HEK293 (cell line): ENCODE measurements at regions not wholly inside any gene's neighbourhood (a gene's known extent, or its start where the extent isn't known, plus 50 kb on each side); places are given as distances from the start of the nearest gene placed in this dataset.

Experiments
- CTCF ChIA-PET: fragments of 350-600 bp; formaldehyde crosslinking; extraction: SDS; loops from one replicate; lab custom pipeline; 2021; ENCODE audit warnings: antibody characterized with exemption; lab: Yijun Ruan, JAX
- POLR2A ChIA-PET: fragments of 300-600 bp; formaldehyde crosslinking; extraction: SDS; loops from one replicate; lab custom pipeline; 2020; ENCODE audit warnings: antibody characterized with exemption, inconsistent platforms; lab: Yijun Ruan, JAX
- H3K27ac ChIP-seq: fragments of 200-500 bp; sonication (Bioruptor generic); 2 replicates; pipeline ENCODE4 v1.5.1; 2014; ENCODE audit warnings: low read depth, low read length, control low read depth, inconsistent platforms; ENCODE audit errors: extremely low read depth
- H3K36me3 ChIP-seq, 2 experiments: fragments of 200-500 bp in 1 of 2; sonication (Bioruptor generic) in 1 of 2; 1 replicate in 1 of 2; 2 replicates in 1 of 2; pipeline ENCODE4 v1.5.1; 2014 to 2017; ENCODE audit warnings: inconsistent platforms in 2 of 2, low read length in 2 of 2; ENCODE audit not compliant: control insufficient read depth in 2 of 2, insufficient read depth in 1 of 2
- H3K4me1 ChIP-seq: fragments of 200-500 bp; sonication (Bioruptor generic); 2 replicates; pipeline ENCODE4 v1.5.1; 2014; ENCODE audit warnings: mild to moderate bottlenecking, low read length, inconsistent platforms; ENCODE audit not compliant: control insufficient read depth, insufficient read depth
- H3K4me3 ChIP-seq: 2 replicates; pipeline ENCODE4 v1.5.1; 2011; ENCODE audit warnings: low read depth, mild to moderate bottlenecking, control low read depth, low read length, moderate library complexity
- H3K9me3 ChIP-seq: fragments of 200-500 bp; sonication (Bioruptor generic); 2 replicates; pipeline ENCODE4 v1.5.1; 2014; ENCODE audit warnings: low read depth, low read length, inconsistent platforms; ENCODE audit not compliant: control insufficient read depth, insufficient read depth
- MZF1 ChIP-seq: fragments of 450-650 bp; formaldehyde crosslinking; IDR thresholded peaks from 2 replicates; pipeline ENCODE4 v1.5.1; 2017; ENCODE audit warnings: missing biosample characterization, missing genetic modification characterization, borderline replicate concordance
- ZBTB21 ChIP-seq: fragments of 450-650 bp; formaldehyde crosslinking; IDR thresholded peaks from 2 replicates; pipeline ENCODE4 v1.5.1; 2017; ENCODE audit warnings: missing biosample characterization, missing genetic modification characterization
- ZBTB6 ChIP-seq: fragments of 450-650 bp; formaldehyde crosslinking; IDR thresholded peaks from 2 replicates; pipeline ENCODE4 v1.5.1; 2017; ENCODE audit warnings: missing biosample characterization, missing genetic modification characterization
- ZFP3 ChIP-seq: fragments of 450-650 bp; formaldehyde crosslinking; IDR thresholded peaks from 2 replicates; pipeline ENCODE4 v1.5.1; 2016; ENCODE audit warnings: low read depth, missing biosample characterization, missing genetic modification characterization
- ZFP41 ChIP-seq: fragments of 450-650 bp; formaldehyde crosslinking; IDR thresholded peaks from 2 replicates; pipeline ENCODE4 v1.5.1; 2016; ENCODE audit warnings: missing biosample characterization, missing genetic modification characterization, borderline replicate concordance
- ZIC2 ChIP-seq: fragments of 450-650 bp; formaldehyde crosslinking; IDR thresholded peaks from 2 replicates; pipeline ENCODE4 v1.5.1; 2016; ENCODE audit warnings: missing biosample characterization, missing genetic modification characterization
- ZNF19 ChIP-seq: fragments of 450-650 bp; formaldehyde crosslinking; IDR thresholded peaks from 2 replicates; pipeline ENCODE4; 2016; ENCODE audit warnings: missing biosample characterization, missing genetic modification characterization, low read depth
- ZNF23 ChIP-seq: fragments of 450-650 bp; formaldehyde crosslinking; IDR thresholded peaks from 2 replicates; pipeline ENCODE4 v1.5.1; 2016; ENCODE audit warnings: missing biosample characterization, missing genetic modification characterization, borderline replicate concordance
- ZNF266 ChIP-seq: fragments of 450-650 bp; formaldehyde crosslinking; IDR thresholded peaks from 2 replicates; pipeline ENCODE4 v1.5.1; 2016; ENCODE audit warnings: missing biosample characterization, missing genetic modification characterization, low read depth
- ZNF274 ChIP-seq, 2 experiments: fragments of 200-500 bp in 1 of 2; fragments of 450-650 bp in 1 of 2; sonication (Bioruptor generic) in 1 of 2; formaldehyde crosslinking in 1 of 2; IDR thresholded peaks; 2 replicates each; pipeline versions ENCODE4 v1.5.1 to v1.6.1; 2014 to 2016; ENCODE audit warnings: borderline replicate concordance in 1 of 2, inconsistent platforms in 1 of 2, low read length in 1 of 2, missing biosample characterization in 1 of 2, missing genetic modification characterization in 1 of 2
- ZNF311 ChIP-seq: fragments of 450-650 bp; formaldehyde crosslinking; IDR thresholded peaks from 2 replicates; pipeline ENCODE4 v1.5.1; 2017; ENCODE audit warnings: missing biosample characterization, missing genetic modification characterization, borderline replicate concordance
- ZNF324 ChIP-seq: fragments of 450-650 bp; formaldehyde crosslinking; IDR thresholded peaks from 2 replicates; pipeline ENCODE4 v1.5.1; 2016; ENCODE audit warnings: missing biosample characterization, missing genetic modification characterization
- ZNF341 ChIP-seq: fragments of 450-650 bp; formaldehyde crosslinking; IDR thresholded peaks from 2 replicates; pipeline ENCODE4; 2016; ENCODE audit warnings: low read depth, missing biosample characterization, missing genetic modification characterization
- ZNF48 ChIP-seq: fragments of 450-650 bp; formaldehyde crosslinking; IDR thresholded peaks from 2 replicates; pipeline ENCODE4 v1.5.1; 2016; ENCODE audit warnings: missing biosample characterization, missing genetic modification characterization
- ZNF501 ChIP-seq: fragments of 450-650 bp; formaldehyde crosslinking; IDR thresholded peaks from 2 replicates; pipeline ENCODE4 v1.5.1; 2016; ENCODE audit warnings: missing biosample characterization, missing genetic modification characterization
- ZNF510 ChIP-seq: fragments of 450-650 bp; formaldehyde crosslinking; IDR thresholded peaks from 2 replicates; pipeline ENCODE4 v1.5.1; 2018; ENCODE audit warnings: mild to moderate bottlenecking, missing genetic modification characterization, missing biosample characterization; ENCODE audit not compliant: insufficient replicate concordance
- ZNF610 ChIP-seq: fragments of 450-650 bp; formaldehyde crosslinking; IDR thresholded peaks from 2 replicates; pipeline ENCODE4 v1.5.1; 2016; ENCODE audit warnings: missing biosample characterization, missing genetic modification characterization, borderline replicate concordance
- ZNF621 ChIP-seq: fragments of 450-650 bp; formaldehyde crosslinking; IDR thresholded peaks from 2 replicates; pipeline ENCODE4 v1.5.1; 2017; ENCODE audit warnings: missing biosample characterization, missing genetic modification characterization
- ZNF629 ChIP-seq: fragments of 450-650 bp; formaldehyde crosslinking; IDR thresholded peaks from 2 replicates; pipeline ENCODE4 v1.5.1; 2017; ENCODE audit warnings: missing biosample characterization, missing genetic modification characterization
- ZNF660 ChIP-seq: fragments of 450-650 bp; IDR thresholded peaks from 2 replicates; pipeline ENCODE4 v1.5.1; 2018; ENCODE audit warnings: missing biosample characterization, mild to moderate bottlenecking, missing genetic modification characterization
- ZNF692 ChIP-seq: fragments of 450-650 bp; formaldehyde crosslinking; IDR thresholded peaks from 2 replicates; pipeline ENCODE4 v1.5.1; 2016; ENCODE audit warnings: missing biosample characterization, missing genetic modification characterization
- ZSCAN30 ChIP-seq: fragments of 450-650 bp; IDR thresholded peaks from 2 replicates; pipeline ENCODE4 v1.5.1; 2018; ENCODE audit warnings: missing biosample characterization, mild to moderate bottlenecking, missing genetic modification characterization, moderate library complexity

GRCh38 chr7:25553580-25554291 lies 325.4 kb upstream of the NPVF start (continued):
- no peak for TF ChIP-seq ZIC2 (tag by site-specific recombination)
- no peak for TF ChIP-seq ZBTB21 (tag by site-specific recombination)
- TF ChIP-seq ZNF510 (tag by site-specific recombination), result no peak
- no peak for TF ChIP-seq ZNF610 (tag by site-specific recombination)
- TF ChIP-seq ZBTB6 (tag by site-specific recombination), result no peak
- no peak for TF ChIP-seq ZNF274 (IDR thresholded peaks at IDR 0.05; ENCODE audit: low read length)
- no peak for TF ChIP-seq ZNF274 (tag by site-specific recombination; IDR thresholded peaks at IDR 0.05; ENCODE audit: borderline replicate concordance)

GRCh38 chr7:25557379-25557917 lies 329.2 kb upstream of the NPVF start:
- no peak overlapping the region for H3K4me3 ChIP-seq
- POLR2A ChIA-PET, result no interaction called here
- H3K36me3 ChIP-seq, result no peaks in the 10 kb centered on the region
- no peaks in the 10 kb centered on the region for H3K4me1 ChIP-seq
- H3K9me3 ChIP-seq, result no peaks in the 10 kb centered on the region
- no peak for TF ChIP-seq ZNF629 (tag by site-specific recombination)
- TF ChIP-seq ZNF341 (tag by site-specific recombination), result no peak
- no peak for TF ChIP-seq ZNF501 (tag by site-specific recombination)
- TF ChIP-seq ZNF510 (tag by site-specific recombination), result no peak
- TF ChIP-seq ZNF621 (tag by site-specific recombination), result no peak
- TF ChIP-seq ZFP3 (tag by site-specific recombination), result no peak
- TF ChIP-seq ZNF660, result no peak
- TF ChIP-seq ZNF266 (tag by site-specific recombination), result no peak
- TF ChIP-seq ZNF23 (tag by site-specific recombination), result no peak
- TF ChIP-seq ZNF48 (tag by site-specific recombination), result no peak
- no peak for TF ChIP-seq ZNF311 (tag by site-specific recombination)
- no peak for TF ChIP-seq ZSCAN30 (tag by site-specific recombination)
- no peak for TF ChIP-seq ZFP41 (tag by site-specific recombination)
- no peak for TF ChIP-seq ZNF692
- TF ChIP-seq ZNF19 (tag by site-specific recombination), result no peak
- TF ChIP-seq ZNF324, result no peak
- no peak for TF ChIP-seq MZF1 (tag by site-specific recombination)
- TF ChIP-seq, all 188 proteins: peak for 0
- CTCF ChIA-PET, result interaction anchor here (2.0 kb wide), 1 partner anchor 166 kb away, joined by 8 read pairs; no protein-coding TSS in a partner anchor
- no peak overlapping the region for H3K27ac ChIP-seq
